ENCODE measurements at regions not wholly inside any gene's neighbourhood (a gene's known extent, or its start where the extent isn't known, plus 50 kb on each side); places are given as distances from the start of the nearest gene placed in this dataset.
"Not testable (repeated sequence)": the region's sequence is repeated elsewhere in the genome, so short reads cannot be mapped to it uniquely, and the experiment has no call there.

DNA sequence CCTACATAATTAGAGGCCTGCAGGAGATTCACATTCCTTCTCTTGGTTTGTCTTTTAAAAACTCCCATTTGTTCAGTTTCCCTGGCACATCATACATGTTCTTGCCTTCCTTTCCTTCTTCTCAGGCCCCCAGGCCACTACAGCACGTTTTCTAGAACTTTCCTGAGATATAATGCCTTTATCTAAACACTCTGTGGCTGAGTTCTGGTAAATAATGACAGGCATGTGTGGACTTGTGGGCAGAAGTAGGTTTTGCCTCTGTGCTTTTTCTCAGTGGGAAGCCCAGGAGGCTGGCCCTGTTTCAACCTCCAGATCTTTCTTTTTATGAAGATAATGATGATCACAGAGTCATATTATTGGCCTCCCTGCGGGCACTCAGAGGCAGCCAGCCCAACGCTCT, 117.2 kb downstream of the TMX1 start:
- H3K9me3 Mint-ChIP-seq: no peaks in the 10 kb centered on the region
- no peak overlapping the region for H3K4me3 Mint-ChIP-seq
- Histone ChIP-seq H3K4me3 (ENCODE audit: low read length) (no peak overlapping the region), H3K27me3 (ENCODE audit: insufficient read depth, low read length, poor library complexity, severe bottlenecking) (no peaks in the 10 kb centered on the region), H3K4me1 (ENCODE audit: insufficient read depth, low read length) (no peaks in the 10 kb centered on the region), H3K9me3 (ENCODE audit: low read length) (no peaks in the 10 kb centered on the region), H3K36me3 (ENCODE audit: insufficient read depth, low read length) (no peaks in the 10 kb centered on the region), H3K27ac (ENCODE audit: low read depth, low read length) (no peak overlapping the region)
- POLR2A ChIA-PET: no interaction called here
- H3K36me3 Mint-ChIP-seq: no peaks in the 10 kb centered on the region
- no peak overlapping the region for H3K27ac Mint-ChIP-seq
- CTCF ChIA-PET: no interaction called here
- H3K27me3 Mint-ChIP-seq: peaks cover 0 to 9% of the 10 kb centered on the region in 2 donors
- no peaks in the 10 kb centered on the region for H3K4me1 Mint-ChIP-seq
- DNase-seq: no peak

DNA sequence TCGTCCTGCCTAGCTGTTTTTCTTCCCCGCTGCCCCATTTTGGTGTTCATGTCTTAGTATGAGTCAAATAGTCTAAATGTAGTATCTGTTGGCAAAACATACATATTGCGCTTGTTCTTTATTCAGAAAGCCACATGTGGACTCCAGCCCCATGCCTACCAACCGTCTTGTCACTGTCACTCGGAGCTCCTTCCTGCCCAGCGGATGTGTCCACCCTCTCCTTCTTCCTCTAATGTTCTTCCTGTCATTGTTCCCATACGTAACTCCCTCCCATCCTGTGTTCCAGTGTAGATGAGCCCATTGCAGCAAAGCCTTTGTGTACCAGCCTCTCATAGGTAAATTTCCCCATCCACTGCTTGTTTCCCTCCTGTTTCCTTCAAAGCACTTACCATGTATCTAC, 120.5 kb downstream of the TMX1 start:
- no peaks in the 10 kb centered on the region for H3K36me3 ChIP-seq (ENCODE audit: insufficient read depth, low read length)
- no peaks in the 10 kb centered on the region for H3K9me3 ChIP-seq (ENCODE audit: low read length)
- H3K4me1 ChIP-seq (ENCODE audit: insufficient read depth, low read length): no peaks in the 10 kb centered on the region
- Mint-ChIP-seq H3K4me1 (no peaks in the 10 kb centered on the region), H3K27ac (no peak overlapping the region), H3K4me3 (no peak overlapping the region), H3K36me3 (no peaks in the 10 kb centered on the region), H3K9me3 (no peaks in the 10 kb centered on the region), H3K27me3 (peaks cover 0 to 9% of the 10 kb centered on the region in 2 donors)
- DNase-seq: no peak
- CTCF ChIA-PET: no interaction called here
- no peak overlapping the region for H3K27ac ChIP-seq (ENCODE audit: low read depth, low read length)
- H3K4me3 ChIP-seq (ENCODE audit: low read length): no peak overlapping the region
- POLR2A ChIA-PET: no interaction called here
- H3K27me3 ChIP-seq (ENCODE audit: insufficient read depth, low read length, poor library complexity, severe bottlenecking): no peaks in the 10 kb centered on the region

DNA sequence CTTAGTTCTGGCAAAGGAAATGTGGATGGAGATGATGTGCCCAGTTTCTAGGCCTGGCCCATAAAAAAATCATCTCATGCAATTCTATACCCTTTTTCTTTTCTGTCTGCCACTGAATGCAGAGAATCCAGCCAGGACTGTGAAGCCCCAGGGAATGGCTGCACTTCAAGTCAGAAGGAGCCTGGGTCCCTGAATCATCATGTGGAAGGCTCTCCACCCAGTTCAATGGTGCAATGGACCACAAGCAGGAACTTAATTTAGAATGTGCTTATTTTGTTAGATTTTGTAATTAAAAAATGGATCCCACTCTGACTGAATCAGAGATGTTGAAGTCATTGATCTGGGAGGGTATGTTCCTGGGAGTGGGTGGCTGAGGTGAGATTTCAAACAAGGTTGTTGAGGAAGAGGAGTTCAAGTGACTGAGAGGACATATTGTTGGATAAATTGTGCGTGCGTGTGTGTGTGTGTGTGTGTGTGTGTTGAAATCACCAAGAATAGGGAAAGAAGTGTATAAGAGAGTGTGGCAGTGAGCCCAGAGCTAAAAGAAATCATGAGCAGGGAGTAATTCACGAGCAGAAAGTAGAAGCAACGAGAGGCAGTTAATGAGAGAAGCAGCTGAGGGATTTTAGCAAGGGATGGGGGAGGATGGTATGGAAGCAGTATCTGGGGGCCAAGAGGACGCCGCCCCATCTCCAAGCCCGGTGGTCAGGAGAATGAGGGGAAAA, 125.4 kb downstream of the TMX1 start:
- Histone ChIP-seq H3K27me3 (ENCODE audit: insufficient read depth, low read length, poor library complexity, severe bottlenecking) (no peaks in the 10 kb centered on the region), H3K36me3 (ENCODE audit: insufficient read depth, low read length) (no peaks in the 10 kb centered on the region), H3K4me3 (ENCODE audit: low read length) (no peak overlapping the region), H3K4me1 (ENCODE audit: insufficient read depth, low read length) (no peaks in the 10 kb centered on the region), H3K9me3 (ENCODE audit: low read length) (no peaks in the 10 kb centered on the region), H3K27ac (ENCODE audit: low read depth, low read length) (no peak overlapping the region)
- Mint-ChIP-seq H3K4me1 (no peaks in the 10 kb centered on the region), H3K27ac (no peak overlapping the region), H3K4me3 (no peak overlapping the region), H3K36me3 (no peaks in the 10 kb centered on the region), H3K9me3 (no peaks in the 10 kb centered on the region), H3K27me3 (peaks cover 3 to 14% of the 10 kb centered on the region in 2 donors)
- ChIA-PET POLR2A (no interaction called here), CTCF (no interaction called here)
- no peak for DNase-seq

DNA sequence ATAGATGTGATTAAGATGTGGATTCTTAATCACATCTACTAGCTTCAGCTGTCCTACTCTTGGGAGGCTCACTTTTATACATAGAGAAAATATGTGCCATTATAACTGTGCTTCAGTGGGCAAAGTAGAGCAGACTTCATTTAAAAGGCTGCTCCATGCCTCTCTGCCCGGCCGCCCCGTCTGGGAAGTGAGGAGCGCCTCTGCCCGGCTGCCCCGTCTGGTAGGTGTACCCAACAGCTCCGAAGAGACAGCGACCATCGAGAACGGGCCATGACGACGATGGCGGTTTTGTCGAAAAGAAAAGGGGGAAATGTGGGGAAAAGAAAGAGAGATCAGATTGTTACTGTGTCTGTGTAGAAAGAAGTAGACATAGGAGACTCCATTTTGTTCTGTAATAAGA, 126.4 kb downstream of the TMX1 start:
- H3K27me3 Mint-ChIP-seq: peaks cover 3 to 14% of the 10 kb centered on the region in 2 donors
- H3K9me3 ChIP-seq (ENCODE audit: low read length); H3K27me3 ChIP-seq (ENCODE audit: insufficient read depth, low read length, poor library complexity, severe bottlenecking); H3K9me3 Mint-ChIP-seq; H3K4me3 Mint-ChIP-seq; H3K4me3 ChIP-seq (ENCODE audit: low read length); H3K27ac ChIP-seq (ENCODE audit: low read depth, low read length); H3K4me1 ChIP-seq (ENCODE audit: insufficient read depth, low read length); H3K4me1 Mint-ChIP-seq; DNase-seq; POLR2A ChIA-PET; H3K27ac Mint-ChIP-seq; H3K36me3 Mint-ChIP-seq; H3K36me3 ChIP-seq (ENCODE audit: insufficient read depth, low read length); CTCF ChIA-PET: not testable (repeated sequence)

DNA sequence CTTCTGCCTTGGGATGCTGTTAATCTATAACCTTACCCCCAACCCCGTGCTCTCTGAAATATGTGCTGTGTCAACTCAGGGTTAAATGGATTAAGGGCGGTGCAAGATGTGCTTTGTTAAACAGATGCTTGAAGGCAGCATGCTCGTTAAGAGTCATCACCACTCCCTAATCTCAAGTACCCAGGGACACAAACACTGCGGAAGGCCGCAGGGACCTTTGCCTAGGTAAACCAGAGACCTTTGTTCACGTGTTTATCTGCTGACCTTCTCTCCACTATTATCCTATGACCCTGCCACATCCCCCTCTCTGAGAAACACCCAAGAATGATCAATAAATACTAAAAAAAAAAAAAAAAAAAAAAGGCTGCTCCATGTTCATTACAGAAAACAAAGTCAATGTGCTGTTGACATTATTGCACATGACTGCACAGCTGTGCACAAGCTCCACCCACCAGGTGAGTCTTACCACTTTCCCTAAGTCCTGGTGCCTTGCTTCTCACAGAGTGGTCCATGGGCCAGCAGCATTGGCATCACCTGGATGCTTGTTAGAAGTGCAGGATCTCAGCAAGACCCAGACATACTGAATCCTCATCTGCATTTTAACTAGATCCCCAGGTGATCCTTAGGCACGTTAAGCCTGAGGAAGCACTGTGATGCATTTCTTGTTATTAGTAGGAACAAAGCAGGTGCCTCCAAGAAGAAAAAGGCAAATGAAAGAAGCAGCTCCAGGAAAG, 127.0 kb downstream of the TMX1 start:
- H3K27ac ChIP-seq (ENCODE audit: low read depth, low read length); H3K36me3 Mint-ChIP-seq; H3K4me1 ChIP-seq (ENCODE audit: insufficient read depth, low read length); CTCF ChIA-PET; H3K27me3 Mint-ChIP-seq; H3K4me3 ChIP-seq (ENCODE audit: low read length); POLR2A ChIA-PET; H3K27me3 ChIP-seq (ENCODE audit: insufficient read depth, low read length, poor library complexity, severe bottlenecking); H3K4me3 Mint-ChIP-seq; H3K36me3 ChIP-seq (ENCODE audit: insufficient read depth, low read length); H3K9me3 ChIP-seq (ENCODE audit: low read length); DNase-seq; H3K27ac Mint-ChIP-seq; H3K9me3 Mint-ChIP-seq; H3K4me1 Mint-ChIP-seq: not testable (repeated sequence)

DNA sequence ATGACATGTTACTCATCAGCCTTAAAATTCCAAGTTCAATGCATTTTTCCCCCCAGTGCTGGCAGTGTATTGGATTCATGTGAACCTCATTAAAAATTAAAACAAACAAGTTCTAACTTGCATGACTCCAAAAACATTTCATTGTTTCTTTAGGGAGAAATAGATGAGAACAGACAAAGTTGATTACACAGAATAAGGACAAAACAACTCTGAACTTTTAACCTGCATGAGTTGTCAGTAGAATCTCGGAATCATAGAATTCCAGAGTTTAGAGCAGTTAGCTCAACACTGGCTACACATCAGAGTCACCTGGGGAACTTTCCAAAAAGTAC, 127.5 kb downstream of the TMX1 start:
- POLR2A ChIA-PET: no interaction called here
- Mint-ChIP-seq H3K4me3 (no peak overlapping the region), H3K9me3 (no peaks in the 10 kb centered on the region), H3K27ac (no peak overlapping the region), H3K27me3 (peaks cover 3 to 13% of the 10 kb centered on the region in 2 donors), H3K4me1 (no peaks in the 10 kb centered on the region), H3K36me3 (no peaks in the 10 kb centered on the region)
- DNase-seq: no peak
- Histone ChIP-seq H3K4me1 (ENCODE audit: insufficient read depth, low read length) (no peaks in the 10 kb centered on the region), H3K27ac (ENCODE audit: low read depth, low read length) (no peak overlapping the region), H3K36me3 (ENCODE audit: insufficient read depth, low read length) (no peaks in the 10 kb centered on the region), H3K27me3 (ENCODE audit: insufficient read depth, low read length, poor library complexity, severe bottlenecking) (no peaks in the 10 kb centered on the region), H3K4me3 (ENCODE audit: low read length) (no peak overlapping the region), H3K9me3 (ENCODE audit: low read length) (no peaks in the 10 kb centered on the region)
- CTCF ChIA-PET: no interaction called here

DNA sequence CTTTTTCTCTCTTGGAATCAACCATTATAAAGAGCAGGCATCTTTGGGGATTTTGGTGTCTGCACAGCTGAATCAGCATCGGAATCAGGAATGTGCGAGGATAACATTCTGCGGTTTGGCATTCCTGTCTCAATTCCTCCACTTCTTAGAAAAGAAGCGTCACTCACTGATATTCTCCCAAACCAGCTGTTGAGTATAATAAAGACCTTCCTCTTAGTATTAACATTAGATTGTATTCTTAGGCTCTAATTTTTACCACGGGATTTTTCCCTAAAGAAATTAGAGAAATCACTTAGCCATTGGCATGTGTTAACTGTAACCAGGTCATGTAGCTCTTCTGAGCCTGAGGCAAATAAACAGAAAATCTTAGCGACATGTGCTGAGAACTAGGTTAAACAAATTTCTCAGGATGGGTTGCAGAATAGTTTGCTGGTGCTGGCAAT, 128.7 kb downstream of the TMX1 start:
- H3K4me1 Mint-ChIP-seq: no peaks in the 10 kb centered on the region
- POLR2A ChIA-PET: no interaction called here
- no peak overlapping the region for H3K4me3 Mint-ChIP-seq
- H3K27ac ChIP-seq (ENCODE audit: low read depth, low read length): no peak overlapping the region
- no peak overlapping the region for H3K27ac Mint-ChIP-seq
- no peak for DNase-seq
- H3K4me1 ChIP-seq (ENCODE audit: insufficient read depth, low read length): no peaks in the 10 kb centered on the region
- no peak overlapping the region for H3K4me3 ChIP-seq (ENCODE audit: low read length)
- no peaks in the 10 kb centered on the region for H3K9me3 ChIP-seq (ENCODE audit: low read length)
- peaks cover 6 to 15% of the 10 kb centered on the region in 2 donors for H3K27me3 Mint-ChIP-seq
- H3K36me3 ChIP-seq (ENCODE audit: insufficient read depth, low read length): no peaks in the 10 kb centered on the region
- H3K27me3 ChIP-seq (ENCODE audit: insufficient read depth, low read length, poor library complexity, severe bottlenecking): no peaks in the 10 kb centered on the region
- no peaks in the 10 kb centered on the region for H3K36me3 Mint-ChIP-seq
- H3K9me3 Mint-ChIP-seq: no peaks in the 10 kb centered on the region
- CTCF ChIA-PET: no interaction called here

DNA sequence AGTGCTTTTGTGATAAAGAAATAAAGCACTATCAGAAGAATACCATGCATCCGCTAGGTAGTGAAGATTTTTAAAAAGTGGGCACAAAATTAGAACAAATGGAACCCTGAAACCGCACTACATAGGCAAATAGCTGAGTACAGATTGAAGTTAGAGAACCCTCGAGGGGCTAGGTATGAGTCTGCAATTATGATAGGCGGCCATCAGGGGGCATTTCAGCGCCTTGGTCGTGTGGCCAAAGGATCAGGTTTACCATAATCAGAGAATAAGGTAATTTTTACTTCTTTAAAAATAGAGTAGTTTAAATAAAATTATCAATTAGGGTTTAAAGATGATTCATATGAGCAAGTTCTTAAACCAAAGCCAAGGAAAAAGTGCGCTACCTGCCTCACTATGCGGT, 129.8 kb downstream of the TMX1 start:
- Histone ChIP-seq H3K27me3 (ENCODE audit: insufficient read depth, low read length, poor library complexity, severe bottlenecking) (no peaks in the 10 kb centered on the region), H3K4me3 (ENCODE audit: low read length) (no peak overlapping the region), H3K27ac (ENCODE audit: low read depth, low read length) (no peak overlapping the region), H3K9me3 (ENCODE audit: low read length) (no peaks in the 10 kb centered on the region), H3K36me3 (ENCODE audit: insufficient read depth, low read length) (no peaks in the 10 kb centered on the region), H3K4me1 (ENCODE audit: insufficient read depth, low read length) (no peaks in the 10 kb centered on the region)
- H3K27ac Mint-ChIP-seq: no peak overlapping the region
- no peaks in the 10 kb centered on the region for H3K36me3 Mint-ChIP-seq
- DNase-seq: no peak
- H3K9me3 Mint-ChIP-seq: no peaks in the 10 kb centered on the region
- CTCF ChIA-PET: interaction anchor here (0.6 to 1.2 kb wide), 2 partner anchors 303 to 410 kb away, joined by 3 to 4 read pairs; no protein-coding TSS in a partner anchor
- no peaks in the 10 kb centered on the region for H3K4me1 Mint-ChIP-seq
- POLR2A ChIA-PET: no interaction called here
- peaks cover 7 to 15% of the 10 kb centered on the region in 2 donors for H3K27me3 Mint-ChIP-seq
- H3K4me3 Mint-ChIP-seq: no peak overlapping the region
